GM19467 (cell line): ENCODE measurements at regions not wholly inside any gene's neighbourhood (a gene's known extent, or its start where the extent isn't known, plus 50 kb on each side); places are given as distances from the start of the nearest gene placed in this dataset.
"Not testable (repeated sequence)": the region's sequence is repeated elsewhere in the genome, so short reads cannot be mapped to it uniquely, and the experiment has no call there.

ENCODE experiments used
- ATAC-seq: cut with Tn5 transposase; IDR thresholded peaks from one replicate; pipeline ENCODE4 v1.9.1; 2021; ENCODE audit warnings: mild to moderate bottlenecking, moderate library complexity; ENCODE audit not compliant: unreplicated experiment

DNA sequence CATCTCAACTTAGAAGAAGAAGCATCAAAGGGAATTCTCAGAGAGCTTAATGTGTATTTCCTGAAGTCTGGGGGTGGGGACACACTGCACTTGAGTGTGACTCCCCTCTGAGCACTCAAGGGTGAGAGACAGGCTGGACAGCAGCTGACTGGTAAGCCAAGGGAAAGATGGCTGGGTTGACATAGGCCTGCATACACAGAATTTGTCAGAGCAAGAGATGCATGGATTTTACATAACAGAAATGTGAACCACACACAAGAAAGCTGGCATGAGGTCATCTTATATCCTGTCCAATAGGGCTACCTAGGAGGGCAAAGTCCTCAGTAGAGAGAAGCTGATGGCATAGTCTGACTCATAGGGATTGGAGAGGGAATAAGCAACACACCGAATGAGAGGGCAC lies 114.3 kb upstream of the EPB41L4A start:
- no peak for ATAC-seq

DNA sequence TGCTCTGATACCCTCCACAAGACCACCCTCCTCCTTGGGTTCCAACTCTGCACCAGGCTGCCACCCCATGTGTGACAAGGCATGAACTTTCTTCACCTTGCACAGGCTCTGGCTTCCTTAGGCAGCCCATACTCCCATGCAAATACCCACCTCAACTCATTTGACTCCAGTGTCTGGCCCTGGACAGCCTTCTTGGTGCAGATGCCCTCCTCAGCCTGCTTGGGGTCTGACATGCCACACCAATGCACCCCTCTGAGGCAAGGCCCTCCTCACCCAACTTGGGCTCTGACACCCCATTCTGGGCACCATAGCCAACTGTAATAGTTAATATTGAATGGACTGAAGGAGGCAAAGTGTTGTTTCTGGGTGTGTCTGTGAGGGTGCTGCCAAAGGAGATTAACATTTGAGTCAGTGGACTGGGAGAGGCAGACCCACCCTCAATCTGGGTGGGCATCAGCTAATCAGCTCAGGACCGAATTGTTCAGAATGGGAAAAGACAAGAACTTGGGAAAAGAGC lies 115.0 kb upstream of the EPB41L4A start:
- no peak for ATAC-seq

DNA sequence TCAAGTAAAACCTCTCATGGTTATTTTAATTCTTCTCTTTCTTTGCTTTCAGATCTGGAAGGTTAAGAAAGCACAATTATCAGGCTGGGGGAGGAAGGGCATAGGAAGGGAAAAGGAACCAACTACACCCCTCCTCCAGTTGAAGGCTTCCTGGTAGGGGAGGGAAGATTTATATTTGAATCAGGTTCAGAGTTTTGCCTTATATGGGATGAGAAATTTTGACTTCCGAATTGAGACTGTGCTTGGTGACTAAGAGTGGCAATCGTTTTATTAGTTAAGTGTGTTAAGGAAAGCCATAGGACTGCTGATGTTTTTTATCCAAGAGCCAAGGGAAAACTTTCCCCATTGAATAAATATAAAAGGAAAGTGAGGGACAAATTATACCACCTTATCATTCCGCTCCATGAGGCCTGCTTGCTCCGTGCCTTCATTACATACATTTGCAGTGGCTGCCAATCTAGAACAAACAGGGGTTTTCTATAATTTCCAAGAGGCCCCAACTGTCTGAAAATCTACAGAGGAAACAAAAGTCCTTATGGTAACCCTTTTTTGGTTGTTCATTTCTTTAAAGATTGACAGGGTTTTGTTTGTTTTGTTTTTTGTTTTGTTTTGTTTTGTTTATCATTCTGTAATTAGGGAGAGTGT lies 115.7 kb upstream of the EPB41L4A start:
- ATAC-seq, result no peak

DNA sequence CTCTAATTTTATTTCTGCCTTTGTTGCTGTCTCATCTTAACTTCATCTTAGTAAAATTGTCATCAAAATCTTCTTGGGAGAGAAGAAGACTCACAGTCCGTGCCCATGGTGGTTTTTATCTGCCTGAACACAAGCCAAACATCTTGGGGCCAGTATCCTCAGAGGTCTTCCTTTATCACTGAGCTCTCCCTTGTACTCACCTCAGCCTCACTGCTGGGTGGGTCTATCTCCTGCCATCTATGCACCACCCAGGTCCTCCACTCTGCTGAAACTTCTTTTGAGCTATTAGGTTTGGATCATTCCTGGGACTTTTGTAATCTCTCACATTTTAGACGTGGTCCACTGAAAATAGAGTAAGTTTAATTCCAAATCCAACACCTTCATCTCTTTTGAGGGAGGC lies 116.3 kb upstream of the EPB41L4A start:
- no peak for ATAC-seq

DNA sequence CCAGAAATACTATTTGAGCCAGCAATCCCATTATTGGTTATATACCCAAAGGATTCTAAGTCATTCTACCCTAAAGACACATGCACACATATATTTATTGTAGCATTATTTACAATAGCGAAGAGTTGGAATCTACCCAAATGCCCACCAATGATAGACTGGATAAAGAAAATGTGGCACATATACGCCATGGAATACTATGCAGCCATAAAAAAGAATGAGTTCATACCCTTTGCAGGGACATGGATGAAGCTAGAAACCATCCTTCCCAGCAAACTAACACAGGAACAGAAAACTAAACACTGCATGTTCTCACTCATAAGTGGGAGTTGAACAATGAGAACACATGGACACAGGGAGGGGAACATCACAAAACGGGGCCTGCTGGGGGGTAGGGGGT lies 125.5 kb upstream of the EPB41L4A start:
- ATAC-seq, result not testable (repeated sequence)

DNA sequence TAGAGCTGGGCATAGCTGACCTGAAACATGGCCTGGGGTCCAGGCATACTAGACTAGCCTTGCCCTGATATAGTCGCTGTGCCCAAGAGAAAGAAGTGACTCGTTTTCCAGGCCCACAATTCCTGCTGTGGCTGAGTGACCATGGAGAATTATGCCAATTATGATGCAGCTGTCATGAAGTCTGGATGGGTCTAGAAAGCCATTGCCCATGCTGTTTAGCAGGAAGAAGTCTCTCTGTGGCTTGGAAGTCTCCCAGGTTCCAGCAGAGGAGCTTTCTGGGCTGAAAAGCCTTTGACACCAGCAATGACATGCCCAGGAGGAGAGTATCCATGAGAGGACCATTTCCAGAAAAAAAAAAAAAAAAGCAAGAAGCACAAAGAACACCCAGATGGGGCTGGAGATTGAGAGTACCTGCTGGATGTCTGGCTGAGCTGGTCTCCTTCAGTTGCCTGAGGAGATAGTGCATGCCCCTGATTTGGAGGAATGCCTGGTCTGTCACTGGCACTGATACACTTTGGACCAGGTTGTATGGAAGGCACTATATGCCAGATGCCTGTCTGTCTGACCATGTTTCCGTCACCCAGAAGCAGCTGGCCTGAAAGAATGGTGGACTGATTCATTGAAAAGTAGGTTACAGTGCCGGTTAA lies 128.0 kb upstream of the EPB41L4A start:
- ATAC-seq, result no peak

DNA sequence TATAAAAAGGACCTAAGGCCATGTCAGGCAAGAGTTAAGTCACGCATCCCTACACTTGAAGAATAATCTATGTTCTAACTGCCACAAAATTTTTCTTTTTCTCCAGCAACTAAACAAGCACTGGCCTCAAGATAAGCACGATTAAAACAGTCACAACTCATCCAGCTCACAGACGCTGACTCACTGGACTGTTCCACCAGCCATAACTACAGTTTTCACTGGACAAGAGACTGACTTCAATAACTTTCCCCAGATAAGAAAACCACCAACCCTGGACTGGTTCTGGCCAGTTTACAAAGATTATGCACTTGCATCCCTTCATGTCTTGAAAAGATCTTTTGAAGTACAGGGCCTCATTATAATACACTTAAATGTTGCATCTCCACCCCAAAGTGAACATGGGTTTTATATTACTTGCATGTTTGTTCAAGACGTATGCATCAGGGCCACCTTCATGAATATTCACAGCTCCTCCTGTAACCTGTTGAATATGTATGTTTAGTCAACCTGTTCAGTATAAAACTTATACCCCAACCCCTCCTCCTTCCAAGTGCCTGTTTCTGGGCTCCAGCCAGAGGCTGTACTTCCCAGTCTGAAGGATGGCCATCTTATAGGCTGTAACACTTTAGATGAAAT lies 129.3 kb upstream of the EPB41L4A start:
- no peak for ATAC-seq

DNA sequence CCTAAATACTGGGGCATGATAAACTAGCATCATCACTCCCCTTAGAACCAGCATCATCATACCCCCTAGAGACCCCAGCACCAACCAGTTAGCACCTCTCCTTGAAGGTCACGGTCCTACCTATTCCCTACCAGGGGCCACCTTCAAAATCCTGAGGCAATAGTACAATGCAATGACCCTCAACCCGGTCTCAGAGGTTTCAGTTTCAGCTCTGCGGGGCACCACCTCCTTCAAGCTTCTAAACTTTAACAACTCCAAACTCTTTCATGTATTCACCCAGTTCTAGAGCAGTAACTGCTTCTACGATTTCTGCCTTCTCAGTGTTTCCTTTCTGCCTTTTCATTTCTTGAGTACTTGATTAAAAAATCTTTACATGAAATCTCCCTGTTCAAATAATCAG lies 130.1 kb upstream of the EPB41L4A start:
- ATAC-seq, result no peak

DNA sequence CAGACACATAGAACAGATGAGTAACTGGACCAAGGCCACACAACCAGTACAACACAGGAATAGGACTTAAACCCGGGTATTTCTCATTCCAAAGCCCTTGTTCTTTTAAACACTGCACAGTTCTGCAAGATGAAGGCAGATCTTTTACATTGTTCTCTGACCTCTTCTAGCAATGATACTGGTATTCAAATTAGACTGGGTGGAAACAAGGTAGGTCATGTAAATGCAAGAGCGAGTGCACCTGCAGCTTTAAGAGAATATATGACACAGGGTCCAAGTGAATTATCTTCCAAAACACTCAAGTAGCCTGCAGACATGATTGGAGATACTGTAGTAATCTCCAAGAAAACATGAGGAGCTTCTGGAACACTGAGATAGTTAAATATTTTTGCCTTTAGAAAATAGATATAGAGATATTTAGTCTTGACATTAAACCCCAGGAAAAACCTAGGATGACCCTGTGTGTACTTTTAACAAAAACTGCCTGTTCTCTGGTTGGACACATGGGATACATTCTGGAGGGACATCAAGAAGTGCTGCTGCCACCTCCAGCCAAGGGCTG lies 130.6 kb upstream of the EPB41L4A start:
- ATAC-seq, result no peak

DNA sequence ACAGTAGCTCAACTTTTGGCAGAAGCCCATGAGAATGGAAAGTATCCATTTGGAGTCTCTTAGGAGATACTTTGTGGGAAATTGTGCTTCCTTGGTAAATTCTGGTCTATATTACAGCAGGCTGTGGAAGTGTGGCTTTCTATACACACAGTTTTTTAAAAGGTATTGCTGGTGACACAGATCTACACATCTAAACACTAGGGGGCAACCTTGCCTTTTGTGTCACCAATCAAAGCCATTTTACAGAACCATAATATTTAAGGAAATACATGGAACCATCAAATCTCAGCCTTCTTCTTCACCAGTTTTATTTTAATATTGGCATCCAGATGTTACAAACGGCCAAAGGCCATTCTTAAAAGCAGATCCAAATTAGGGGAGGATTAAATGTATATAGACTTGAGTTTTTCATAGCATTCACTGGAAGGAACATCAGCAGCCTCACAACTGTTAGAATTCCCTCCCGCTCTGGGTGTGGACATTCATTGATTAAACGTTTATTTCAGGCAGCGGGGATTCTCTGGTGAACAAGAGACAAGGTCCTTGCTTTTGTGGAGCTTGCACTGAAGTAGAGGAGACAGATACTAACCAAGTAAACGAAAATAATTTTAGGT lies 132.4 kb upstream of the EPB41L4A start:
- ATAC-seq, result no peak

DNA sequence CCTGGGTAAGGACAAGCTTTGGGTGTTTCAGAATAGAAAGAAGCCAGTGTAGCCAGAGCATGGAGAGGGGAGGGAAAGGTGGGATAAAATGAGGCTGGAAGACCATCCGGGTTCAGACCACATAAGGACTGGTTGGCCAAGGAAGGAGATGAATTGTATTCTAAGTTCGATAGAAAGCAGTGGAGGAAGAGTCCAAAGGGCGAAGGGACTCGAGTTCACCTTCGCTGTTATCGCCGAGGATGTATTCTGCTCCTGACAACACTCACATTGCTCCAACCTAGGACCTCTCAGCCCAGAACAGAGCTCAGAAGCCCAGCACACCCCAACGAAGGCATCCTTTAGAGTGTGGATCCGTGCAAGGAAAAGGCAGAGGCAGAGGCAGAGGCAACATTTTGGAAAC lies 133.1 kb upstream of the EPB41L4A start:
- ATAC-seq, result no peak

DNA sequence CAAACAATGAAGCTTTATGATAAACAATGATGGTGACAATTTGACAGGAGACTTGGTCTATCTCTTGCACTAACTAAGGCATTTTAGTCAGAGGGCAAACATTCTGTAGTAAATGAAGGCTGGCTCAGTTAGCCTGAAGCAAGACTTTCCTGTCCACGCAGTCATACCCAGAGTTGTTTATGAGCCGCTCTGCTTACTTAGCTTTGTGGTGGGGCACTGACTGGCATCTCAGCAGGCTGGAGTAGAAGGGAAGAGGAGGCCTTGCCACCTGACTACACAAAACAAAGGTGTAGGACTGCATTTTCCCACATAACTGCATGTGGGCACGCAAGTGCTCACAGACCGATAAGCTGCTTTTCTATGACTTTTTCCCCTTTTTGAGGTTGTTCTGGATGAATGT lies 133.7 kb upstream of the EPB41L4A start:
- ATAC-seq, result no peak

DNA sequence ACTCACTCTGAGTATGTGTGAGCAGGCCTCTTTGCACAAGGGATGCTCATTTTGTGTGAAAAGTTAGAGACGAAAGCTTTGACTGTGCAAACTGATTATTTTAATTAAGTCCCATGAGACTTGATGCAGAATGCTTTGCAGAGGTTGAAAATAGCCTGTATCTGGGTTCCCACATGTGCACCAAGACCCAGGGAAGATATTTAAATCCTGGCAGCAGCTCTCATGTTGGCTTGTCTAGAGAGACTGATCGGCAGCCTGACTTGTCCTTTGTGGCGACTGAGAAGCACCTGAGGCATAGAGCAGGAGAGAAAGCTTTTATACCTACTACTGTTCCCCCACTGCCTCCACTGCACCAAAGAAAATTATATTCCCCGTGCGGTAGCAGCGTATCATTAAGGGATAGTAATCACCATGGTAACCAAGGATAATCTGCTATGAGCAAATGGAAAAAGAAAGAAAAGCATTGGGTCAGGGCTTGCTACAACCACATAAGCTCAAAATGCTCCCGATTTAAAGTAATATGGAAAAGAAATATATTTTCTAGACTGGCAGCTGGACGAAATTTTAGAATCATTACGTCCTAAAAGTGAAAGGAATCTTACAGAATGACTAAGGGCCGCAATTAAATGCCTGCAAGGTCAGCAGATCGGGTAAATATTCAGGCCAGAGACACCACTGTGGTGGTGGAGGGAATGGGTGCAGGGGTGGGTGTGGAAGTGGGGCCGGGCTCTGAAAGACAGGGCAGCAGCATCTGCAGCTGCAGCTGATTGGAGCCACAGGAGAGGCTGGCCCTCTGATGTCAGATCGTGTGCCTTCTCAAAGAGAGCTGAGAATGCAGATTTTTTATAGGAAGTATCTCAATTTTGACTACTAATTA lies 135.3 kb upstream of the EPB41L4A start:
- no peak for ATAC-seq

DNA sequence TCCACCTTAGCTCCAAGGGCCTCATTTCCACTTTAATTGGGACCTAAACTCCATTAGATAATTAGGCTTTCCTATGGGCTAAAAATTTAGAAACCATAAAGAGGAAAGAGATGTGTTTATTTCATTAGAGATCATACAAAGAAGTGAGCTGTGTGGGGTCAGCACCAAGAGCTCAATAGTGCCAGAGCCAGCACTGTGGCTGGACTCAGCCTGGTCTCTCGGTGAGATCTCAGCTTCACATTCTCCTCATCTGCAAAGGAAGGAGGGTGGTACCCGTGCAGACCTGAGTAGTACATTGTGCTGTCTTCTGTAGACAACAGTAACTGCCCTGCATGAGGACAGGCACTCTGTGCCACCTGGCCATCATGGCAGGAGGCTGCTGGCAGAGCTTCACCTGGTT lies 136.1 kb upstream of the EPB41L4A start:
- ATAC-seq, result no peak

DNA sequence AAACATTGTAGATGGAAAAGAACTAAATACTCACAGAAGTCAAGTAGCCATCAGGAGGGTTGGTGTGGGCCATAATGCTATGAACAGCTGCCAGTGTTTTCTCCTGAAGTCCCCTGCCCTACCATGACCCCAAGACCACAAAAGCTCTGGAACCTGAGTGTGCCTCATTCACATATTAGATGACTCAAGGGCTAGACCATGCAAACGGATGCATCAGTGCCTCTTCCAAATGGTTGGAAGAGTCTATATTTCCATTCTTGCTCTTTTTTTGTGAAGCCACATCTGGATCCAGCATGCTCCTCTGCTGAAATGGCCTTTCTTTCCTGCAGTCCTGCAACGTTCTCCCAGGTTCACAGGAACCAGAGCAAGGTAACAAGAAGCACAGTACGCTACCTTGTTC lies 136.6 kb upstream of the EPB41L4A start:
- ATAC-seq, result no peak

DNA sequence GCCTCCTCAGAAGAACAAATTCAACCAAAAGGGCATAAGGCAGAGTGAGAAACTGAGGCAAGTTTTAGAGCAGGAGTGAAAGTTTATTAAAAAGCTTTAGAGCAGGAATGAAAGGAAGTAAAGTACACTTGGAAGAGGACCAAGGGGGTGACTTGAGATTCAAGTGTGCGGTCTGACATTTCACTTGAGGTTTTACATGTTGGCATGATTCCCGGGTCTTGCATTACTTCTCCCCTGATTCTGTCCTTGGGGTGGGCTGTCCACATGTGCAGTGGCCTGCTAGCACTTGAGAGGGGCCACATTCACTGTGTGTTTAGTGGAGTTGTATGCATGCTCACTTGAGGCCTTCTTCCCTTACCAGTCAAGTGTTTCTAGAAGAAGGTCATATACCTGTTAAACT lies 140.4 kb upstream of the EPB41L4A start:
- ATAC-seq, result not testable (repeated sequence)

DNA sequence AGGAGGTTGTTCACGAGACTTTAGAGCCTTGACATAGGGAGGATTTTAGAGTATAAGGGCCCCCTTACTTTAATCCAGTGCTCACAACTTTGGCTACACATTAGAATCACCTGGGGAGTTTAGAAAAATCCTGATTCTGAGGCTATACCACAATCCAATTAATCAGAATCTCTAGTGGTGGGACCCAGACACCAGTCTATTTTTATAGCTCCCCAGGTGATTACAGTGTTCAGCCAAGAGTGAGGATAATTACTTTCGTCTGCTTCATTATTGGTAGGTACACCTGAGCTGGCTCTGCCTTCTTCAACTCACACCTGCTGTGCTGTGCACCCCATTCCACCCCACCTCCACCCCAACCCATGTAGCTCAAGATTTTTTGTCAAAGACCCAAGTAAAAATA lies 141.3 kb upstream of the EPB41L4A start:
- ATAC-seq, result no peak

DNA sequence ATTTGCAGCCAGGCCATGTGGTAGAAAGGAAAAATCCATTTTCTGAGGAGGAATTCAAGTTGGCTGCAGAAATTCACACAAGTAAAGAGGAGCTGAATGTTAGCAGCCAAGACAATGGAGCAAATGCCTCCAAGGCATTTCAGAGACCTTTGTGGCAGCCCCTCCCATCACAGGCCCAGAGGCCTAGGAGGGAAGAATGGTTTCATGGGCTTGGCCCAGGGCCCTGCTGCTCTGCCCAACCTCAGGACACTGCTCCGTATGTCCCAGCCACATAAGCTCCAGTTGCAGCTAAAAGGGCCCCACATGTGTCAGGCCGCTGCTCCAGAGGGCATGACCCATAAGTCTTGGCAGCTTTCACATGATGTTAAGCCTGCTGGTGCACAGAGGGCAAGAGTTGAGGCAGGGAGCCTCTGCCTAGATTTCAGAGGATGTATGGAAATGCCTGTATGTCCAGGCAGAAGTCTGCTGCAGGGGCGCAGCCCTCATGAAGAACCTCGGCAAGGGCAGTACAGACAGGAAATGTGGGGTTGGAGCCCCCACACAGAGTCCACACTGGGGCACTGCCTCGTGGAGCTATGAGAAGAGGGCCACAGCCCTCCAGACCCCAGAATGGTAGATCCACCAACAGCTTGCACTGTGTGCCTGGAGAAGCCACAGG lies 144.2 kb upstream of the EPB41L4A start:
- ATAC-seq, result no peak

DNA sequence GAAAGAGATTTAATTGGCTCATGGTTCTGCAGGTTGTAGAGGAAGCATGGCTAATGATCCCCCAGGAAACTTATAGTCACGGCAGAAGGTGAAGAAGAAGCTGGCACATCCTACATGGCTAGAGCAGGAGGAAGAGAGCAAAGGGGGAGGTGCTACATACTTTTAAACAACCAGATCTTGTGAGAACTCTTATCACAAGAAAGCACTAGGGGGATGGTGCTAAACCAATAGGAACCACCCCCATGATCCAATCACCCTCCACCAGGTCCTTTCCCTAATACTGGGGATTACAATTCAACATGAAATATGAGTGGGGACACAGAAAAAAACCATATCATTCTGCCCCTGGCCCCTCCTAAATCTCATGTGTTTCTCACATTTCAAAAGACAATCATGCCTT lies 147.2 kb upstream of the EPB41L4A start:
- ATAC-seq, result no peak

DNA sequence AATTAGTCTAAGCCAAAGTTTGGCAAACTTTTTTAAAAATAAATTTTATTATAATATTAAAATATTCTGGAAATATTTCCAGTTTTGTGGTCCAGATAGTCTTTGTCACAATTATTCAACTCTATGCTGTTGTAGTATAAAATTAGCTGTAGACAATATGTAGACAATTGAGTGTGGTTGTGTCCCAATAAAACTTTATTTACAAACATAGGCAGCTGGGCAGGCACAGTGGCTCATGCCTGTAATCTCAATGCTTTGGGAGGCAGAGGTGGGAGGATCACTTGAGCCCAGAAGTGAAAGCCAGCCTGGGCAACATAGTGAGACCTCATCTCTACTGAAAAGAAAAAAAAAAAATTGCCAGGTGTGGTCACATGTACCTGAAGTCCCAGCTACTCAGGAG lies 150.5 kb upstream of the EPB41L4A start:
- no peak for ATAC-seq
